Ishikawa (cell line): ENCODE measurements at regions not wholly inside any gene's neighbourhood (a gene's known extent, or its start where the extent isn't known, plus 50 kb on each side); places are given as distances from the start of the nearest gene placed in this dataset.

Source experiments
- CEBPB ChIP-seq: IDR thresholded peaks from 2 replicates; pipeline ENCODE4 v1.6.1; 2012
- CREB1 ChIP-seq: IDR thresholded peaks from 2 replicates; pipeline ENCODE4 v1.6.1; 2012; ENCODE audit warnings: low read depth
- EGR1 ChIP-seq: IDR thresholded peaks from 2 replicates; pipeline ENCODE4 v1.6.1; 2012
- EP300 ChIP-seq: IDR thresholded peaks from 2 replicates; pipeline ENCODE4 v1.6.1; 2012; ENCODE audit warnings: borderline replicate concordance
- FOXM1 ChIP-seq: IDR thresholded peaks from 2 replicates; pipeline ENCODE4 v1.6.1; 2012; ENCODE audit warnings: low read depth, borderline replicate concordance
- NFIC ChIP-seq: IDR thresholded peaks from 2 replicates; pipeline ENCODE4 v1.6.1; 2012
- RAD21 ChIP-seq: IDR thresholded peaks from 2 replicates; pipeline ENCODE4 v1.6.1; 2012; ENCODE audit warnings: low read depth
- TAF1 ChIP-seq: IDR thresholded peaks from 2 replicates; pipeline ENCODE4 v1.6.1; 2012; ENCODE audit warnings: low read depth, mild to moderate bottlenecking
- TCF12 ChIP-seq: IDR thresholded peaks from 2 replicates; pipeline ENCODE4 v1.6.1; 2012; ENCODE audit warnings: low read depth
- TEAD4 ChIP-seq: IDR thresholded peaks from 2 replicates; pipeline ENCODE4 v1.6.1; 2012
- YY1 ChIP-seq: IDR thresholded peaks from 2 replicates; pipeline ENCODE4 v1.6.1; 2012; ENCODE audit warnings: low read depth
- ZBTB7A ChIP-seq: IDR thresholded peaks from 2 replicates; pipeline ENCODE4 v1.6.1; 2012; ENCODE audit warnings: low read depth
- TF ChIP-seq, protein P1 (sequence below): IDR thresholded peaks from 2 replicates; pipeline ENCODE4 v1.6.1; 2012; ENCODE audit warnings: low read depth, mild to moderate bottlenecking
- TF ChIP-seq, protein P2 (sequence below): IDR thresholded peaks from 2 replicates; pipeline ENCODE4 v1.6.1; 2012
- TF ChIP-seq, protein P3 (sequence below): IDR thresholded peaks from 2 replicates; pipeline ENCODE4 v1.6.1; 2012

DNA sequence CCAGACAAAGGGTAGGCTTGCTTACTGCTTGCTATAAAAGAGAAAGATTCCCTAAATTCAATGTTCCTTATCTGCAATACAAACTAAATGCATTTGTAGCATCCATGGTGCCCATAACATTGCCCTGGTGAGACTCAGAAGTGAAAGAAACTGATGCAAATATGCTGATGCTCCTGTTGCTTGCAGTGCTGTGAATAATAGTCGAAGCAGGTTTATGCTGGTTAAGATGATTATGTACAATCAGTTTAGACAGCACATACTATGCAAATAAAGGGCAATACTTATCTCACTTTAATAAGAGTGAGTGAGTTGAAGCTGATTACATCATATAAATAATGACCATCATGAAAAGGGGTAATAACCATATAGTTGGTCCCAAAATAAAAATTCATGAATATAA is 215.5 kb downstream of the SNCAIP start:
- TF ChIP-seq EGR1 (no peak), CREB1 (no peak)
- TF ChIP-seq, protein P1, sequence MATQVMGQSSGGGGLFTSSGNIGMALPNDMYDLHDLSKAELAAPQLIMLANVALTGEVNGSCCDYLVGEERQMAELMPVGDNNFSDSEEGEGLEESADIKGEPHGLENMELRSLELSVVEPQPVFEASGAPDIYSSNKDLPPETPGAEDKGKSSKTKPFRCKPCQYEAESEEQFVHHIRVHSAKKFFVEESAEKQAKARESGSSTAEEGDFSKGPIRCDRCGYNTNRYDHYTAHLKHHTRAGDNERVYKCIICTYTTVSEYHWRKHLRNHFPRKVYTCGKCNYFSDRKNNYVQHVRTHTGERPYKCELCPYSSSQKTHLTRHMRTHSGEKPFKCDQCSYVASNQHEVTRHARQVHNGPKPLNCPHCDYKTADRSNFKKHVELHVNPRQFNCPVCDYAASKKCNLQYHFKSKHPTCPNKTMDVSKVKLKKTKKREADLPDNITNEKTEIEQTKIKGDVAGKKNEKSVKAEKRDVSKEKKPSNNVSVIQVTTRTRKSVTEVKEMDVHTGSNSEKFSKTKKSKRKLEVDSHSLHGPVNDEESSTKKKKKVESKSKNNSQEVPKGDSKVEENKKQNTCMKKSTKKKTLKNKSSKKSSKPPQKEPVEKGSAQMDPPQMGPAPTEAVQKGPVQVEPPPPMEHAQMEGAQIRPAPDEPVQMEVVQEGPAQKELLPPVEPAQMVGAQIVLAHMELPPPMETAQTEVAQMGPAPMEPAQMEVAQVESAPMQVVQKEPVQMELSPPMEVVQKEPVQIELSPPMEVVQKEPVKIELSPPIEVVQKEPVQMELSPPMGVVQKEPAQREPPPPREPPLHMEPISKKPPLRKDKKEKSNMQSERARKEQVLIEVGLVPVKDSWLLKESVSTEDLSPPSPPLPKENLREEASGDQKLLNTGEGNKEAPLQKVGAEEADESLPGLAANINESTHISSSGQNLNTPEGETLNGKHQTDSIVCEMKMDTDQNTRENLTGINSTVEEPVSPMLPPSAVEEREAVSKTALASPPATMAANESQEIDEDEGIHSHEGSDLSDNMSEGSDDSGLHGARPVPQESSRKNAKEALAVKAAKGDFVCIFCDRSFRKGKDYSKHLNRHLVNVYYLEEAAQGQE: no peak

DNA sequence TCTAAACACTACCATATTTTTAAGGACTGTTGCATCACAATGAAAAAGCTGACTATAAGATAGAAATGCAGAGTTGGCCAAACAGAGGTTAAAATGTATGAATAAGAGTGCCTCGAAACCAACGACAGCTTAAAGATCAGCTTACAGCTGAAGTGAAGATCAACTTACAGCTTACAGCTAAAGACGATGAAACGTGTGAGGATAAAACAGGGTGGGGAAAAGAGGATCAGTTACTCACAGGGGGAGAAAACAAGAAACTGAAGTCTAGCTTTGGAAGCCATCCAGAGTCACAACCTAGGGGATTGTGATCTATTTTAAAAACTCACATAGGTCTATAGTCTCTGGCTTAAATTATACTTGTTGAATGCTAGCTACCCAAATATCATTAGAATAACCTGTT is 220.0 kb downstream of the SNCAIP start:
- TF ChIP-seq RAD21 (no peak), FOXM1 (no peak), NFIC (no peak), YY1 (no peak), EP300 (no peak), TEAD4 (no peak), EGR1 (no peak), CEBPB (no peak), TCF12 (no peak), TAF1 (no peak), ZBTB7A (no peak), CREB1 (no peak)
- TF ChIP-seq, protein P2, sequence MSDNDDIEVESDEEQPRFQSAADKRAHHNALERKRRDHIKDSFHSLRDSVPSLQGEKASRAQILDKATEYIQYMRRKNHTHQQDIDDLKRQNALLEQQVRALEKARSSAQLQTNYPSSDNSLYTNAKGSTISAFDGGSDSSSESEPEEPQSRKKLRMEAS: no peak
- TF ChIP-seq, protein P1: no peak
- TF ChIP-seq, protein P3, sequence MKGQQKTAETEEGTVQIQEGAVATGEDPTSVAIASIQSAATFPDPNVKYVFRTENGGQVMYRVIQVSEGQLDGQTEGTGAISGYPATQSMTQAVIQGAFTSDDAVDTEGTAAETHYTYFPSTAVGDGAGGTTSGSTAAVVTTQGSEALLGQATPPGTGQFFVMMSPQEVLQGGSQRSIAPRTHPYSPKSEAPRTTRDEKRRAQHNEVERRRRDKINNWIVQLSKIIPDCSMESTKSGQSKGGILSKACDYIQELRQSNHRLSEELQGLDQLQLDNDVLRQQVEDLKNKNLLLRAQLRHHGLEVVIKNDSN: no peak

DNA sequence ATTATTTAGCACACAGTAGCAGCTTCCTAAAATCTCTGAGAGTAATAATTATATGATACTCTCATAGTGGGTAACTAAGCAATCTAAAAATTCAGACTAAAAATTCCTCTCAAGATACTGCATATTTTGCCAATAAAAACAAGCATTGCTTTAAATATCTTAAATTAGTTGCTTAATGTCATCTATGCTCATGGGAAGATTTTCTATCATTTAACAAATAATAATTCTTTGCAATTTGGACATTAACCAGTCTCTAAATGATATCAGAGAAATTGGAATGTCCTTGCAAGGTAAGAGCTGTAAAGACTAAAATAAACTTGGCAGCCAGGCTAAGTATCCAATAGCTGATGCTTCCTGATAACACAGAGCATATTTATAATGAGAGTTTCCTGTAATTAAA is 221.8 kb downstream of the SNCAIP start:
- TF ChIP-seq, protein P2: no peak

DNA sequence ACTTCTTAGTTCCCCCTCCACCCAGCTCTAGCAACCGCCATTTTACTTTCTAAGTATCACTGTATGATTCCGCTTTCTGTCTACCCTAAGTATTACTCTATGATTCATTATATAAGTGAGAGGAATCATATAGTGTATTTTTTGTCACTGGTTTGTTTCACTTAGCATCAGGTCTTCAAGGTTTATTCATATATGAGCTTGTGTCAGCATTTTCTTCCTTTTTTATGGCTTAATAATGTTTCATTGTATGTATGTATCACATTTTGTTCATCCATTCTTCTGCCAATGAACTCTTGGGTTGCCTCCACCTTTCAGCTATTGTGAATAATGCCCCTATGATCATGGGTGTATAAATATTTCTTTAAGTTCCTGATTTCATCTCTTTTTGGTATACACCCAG is 222.8 kb downstream of the SNCAIP start:
- TF ChIP-seq, protein P2: no peak
- TF ChIP-seq TAF1: no peak
- TF ChIP-seq, protein P3: no peak
- TF ChIP-seq YY1: no peak
- TF ChIP-seq TEAD4: no peak
- no peak for TF ChIP-seq EGR1
- TF ChIP-seq TCF12: no peak
- no peak for TF ChIP-seq NFIC
- TF ChIP-seq CEBPB: no peak
- TF ChIP-seq FOXM1: no peak
- TF ChIP-seq, protein P1: no peak
- TF ChIP-seq RAD21: no peak
- no peak for TF ChIP-seq EP300
- TF ChIP-seq CREB1: no peak
- TF ChIP-seq ZBTB7A: no peak

DNA sequence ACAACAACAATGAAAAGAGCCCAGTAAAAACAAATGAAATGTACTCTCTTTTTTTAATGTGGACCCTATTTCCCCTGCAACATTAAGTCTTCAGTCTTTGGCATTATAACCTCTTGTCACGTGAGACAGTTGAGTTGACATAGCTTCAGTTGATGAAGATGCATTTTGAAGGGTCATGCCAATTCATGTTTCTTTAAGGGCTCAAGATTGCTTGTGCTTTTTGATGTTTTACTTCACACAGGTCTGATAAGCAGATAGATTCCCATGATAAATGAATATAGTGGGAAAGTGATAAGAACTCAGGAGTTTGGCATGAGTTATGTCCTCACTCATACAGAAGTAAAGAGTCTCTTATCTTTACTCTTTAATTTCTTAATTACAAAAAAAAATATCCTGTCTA is 229.4 kb downstream of the SNCAIP start:
- TF ChIP-seq EGR1 (no peak), RAD21 (no peak), EP300 (no peak), CEBPB (no peak), TCF12 (no peak)
